ENCODE measurements at regions not wholly inside any gene's neighbourhood (a gene's known extent, or its start where the extent isn't known, plus 50 kb on each side); places are given as distances from the start of the nearest gene placed in this dataset.

DNA sequence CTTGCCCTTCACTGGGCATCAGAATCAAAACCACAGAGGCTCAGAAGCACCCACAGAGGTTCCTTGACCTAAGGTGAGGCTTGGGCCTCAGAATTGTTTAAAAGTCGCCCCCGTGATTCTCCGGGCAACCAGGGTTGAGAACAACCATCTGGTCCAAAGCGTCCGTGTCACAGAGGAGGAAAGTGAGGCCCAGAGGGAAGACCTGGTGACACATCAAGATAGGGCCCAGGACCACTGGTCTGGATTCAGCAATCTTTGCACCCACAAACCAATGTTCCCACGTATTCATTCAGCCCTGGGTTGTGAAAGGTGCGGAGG, 272.6 kb downstream of the UACA start:
- TF ChIP-seq, protein P1, sequence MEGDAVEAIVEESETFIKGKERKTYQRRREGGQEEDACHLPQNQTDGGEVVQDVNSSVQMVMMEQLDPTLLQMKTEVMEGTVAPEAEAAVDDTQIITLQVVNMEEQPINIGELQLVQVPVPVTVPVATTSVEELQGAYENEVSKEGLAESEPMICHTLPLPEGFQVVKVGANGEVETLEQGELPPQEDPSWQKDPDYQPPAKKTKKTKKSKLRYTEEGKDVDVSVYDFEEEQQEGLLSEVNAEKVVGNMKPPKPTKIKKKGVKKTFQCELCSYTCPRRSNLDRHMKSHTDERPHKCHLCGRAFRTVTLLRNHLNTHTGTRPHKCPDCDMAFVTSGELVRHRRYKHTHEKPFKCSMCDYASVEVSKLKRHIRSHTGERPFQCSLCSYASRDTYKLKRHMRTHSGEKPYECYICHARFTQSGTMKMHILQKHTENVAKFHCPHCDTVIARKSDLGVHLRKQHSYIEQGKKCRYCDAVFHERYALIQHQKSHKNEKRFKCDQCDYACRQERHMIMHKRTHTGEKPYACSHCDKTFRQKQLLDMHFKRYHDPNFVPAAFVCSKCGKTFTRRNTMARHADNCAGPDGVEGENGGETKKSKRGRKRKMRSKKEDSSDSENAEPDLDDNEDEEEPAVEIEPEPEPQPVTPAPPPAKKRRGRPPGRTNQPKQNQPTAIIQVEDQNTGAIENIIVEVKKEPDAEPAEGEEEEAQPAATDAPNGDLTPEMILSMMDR (IDR thresholded peaks at IDR 0.05; ENCODE audit: poor library complexity, severe bottlenecking), result no peak
- TF ChIP-seq RAD21 (conservative IDR thresholded peaks at IDR 0.05) (no peak), EP300 (conservative IDR thresholded peaks at IDR 0.05; ENCODE audit: poor library complexity, severe bottlenecking) (no peak), MXI1 (conservative IDR thresholded peaks at IDR 0.05; ENCODE audit: poor library complexity, severe bottlenecking) (no peak), SMC3 (conservative IDR thresholded peaks at IDR 0.05; ENCODE audit: poor library complexity) (no peak), EZH2 (IDR thresholded peaks at IDR 0.05; ENCODE audit: borderline replicate concordance, insufficient read depth, low read length, poor library complexity, severe bottlenecking) (no peak), POLR2AphosphoS5 (IDR thresholded peaks at IDR 0.05) (no peak), TAF1 (IDR thresholded peaks at IDR 0.05; ENCODE audit: low read depth) (no peak)
- TF ChIP-seq, protein P2, sequence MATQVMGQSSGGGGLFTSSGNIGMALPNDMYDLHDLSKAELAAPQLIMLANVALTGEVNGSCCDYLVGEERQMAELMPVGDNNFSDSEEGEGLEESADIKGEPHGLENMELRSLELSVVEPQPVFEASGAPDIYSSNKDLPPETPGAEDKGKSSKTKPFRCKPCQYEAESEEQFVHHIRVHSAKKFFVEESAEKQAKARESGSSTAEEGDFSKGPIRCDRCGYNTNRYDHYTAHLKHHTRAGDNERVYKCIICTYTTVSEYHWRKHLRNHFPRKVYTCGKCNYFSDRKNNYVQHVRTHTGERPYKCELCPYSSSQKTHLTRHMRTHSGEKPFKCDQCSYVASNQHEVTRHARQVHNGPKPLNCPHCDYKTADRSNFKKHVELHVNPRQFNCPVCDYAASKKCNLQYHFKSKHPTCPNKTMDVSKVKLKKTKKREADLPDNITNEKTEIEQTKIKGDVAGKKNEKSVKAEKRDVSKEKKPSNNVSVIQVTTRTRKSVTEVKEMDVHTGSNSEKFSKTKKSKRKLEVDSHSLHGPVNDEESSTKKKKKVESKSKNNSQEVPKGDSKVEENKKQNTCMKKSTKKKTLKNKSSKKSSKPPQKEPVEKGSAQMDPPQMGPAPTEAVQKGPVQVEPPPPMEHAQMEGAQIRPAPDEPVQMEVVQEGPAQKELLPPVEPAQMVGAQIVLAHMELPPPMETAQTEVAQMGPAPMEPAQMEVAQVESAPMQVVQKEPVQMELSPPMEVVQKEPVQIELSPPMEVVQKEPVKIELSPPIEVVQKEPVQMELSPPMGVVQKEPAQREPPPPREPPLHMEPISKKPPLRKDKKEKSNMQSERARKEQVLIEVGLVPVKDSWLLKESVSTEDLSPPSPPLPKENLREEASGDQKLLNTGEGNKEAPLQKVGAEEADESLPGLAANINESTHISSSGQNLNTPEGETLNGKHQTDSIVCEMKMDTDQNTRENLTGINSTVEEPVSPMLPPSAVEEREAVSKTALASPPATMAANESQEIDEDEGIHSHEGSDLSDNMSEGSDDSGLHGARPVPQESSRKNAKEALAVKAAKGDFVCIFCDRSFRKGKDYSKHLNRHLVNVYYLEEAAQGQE (IDR thresholded peaks at IDR 0.05; ENCODE audit: borderline replicate concordance), result no peak

DNA sequence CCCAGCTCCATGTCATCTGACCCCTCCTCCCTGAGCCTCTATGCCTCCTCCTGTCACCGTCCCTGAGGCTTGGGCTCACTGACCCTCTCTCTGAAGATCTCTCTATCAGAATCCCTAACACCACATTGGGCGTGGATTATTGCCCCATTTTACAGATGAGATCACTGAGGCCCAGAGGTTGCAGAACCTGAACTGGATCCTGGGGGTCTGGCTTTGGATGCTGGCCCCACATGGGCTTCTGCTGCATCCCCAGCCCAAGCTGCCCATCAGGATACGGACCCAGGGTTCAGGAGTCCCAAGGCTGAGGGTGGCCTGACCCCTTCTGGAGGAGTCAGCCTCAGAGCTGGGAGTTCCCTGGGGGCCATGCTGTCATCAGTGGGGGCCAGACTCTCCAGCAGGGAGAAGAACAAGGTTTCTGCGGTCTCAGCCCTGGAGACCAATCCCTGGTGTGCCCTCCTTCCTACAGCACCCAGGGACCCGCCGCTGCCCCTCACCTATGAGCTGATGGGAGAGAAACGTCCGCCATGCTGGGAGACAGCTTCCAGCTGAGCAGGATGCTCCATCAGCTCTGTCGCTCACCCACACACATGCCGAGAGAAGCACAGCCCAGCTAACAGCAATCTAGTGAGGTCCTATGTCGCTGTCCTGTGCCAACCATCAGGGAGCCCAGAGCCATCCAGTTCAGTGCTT, 273.1 kb downstream of the UACA start:
- no peaks in the 10 kb centered on the region for H3K27me3 ChIP-seq (ENCODE audit: insufficient read depth, low read depth, low read length)
- H3K4me3 ChIP-seq (ENCODE audit: low read length), result no peak overlapping the region
- H3K27ac ChIP-seq (ENCODE audit: low read length), result no peak overlapping the region
- no peaks in the 10 kb centered on the region for H3K79me2 ChIP-seq (replicated peaks; ENCODE audit: insufficient read depth, low read length)
- H3K9ac ChIP-seq (ENCODE audit: low read length), result no peak overlapping the region
- H3K9me3 ChIP-seq (ENCODE audit: low read length), result no peaks in the 10 kb centered on the region
- TF ChIP-seq POLR2AphosphoS5 (IDR thresholded peaks at IDR 0.05) (no peak), EP300 (conservative IDR thresholded peaks at IDR 0.05; ENCODE audit: poor library complexity, severe bottlenecking) (no peak), MXI1 (conservative IDR thresholded peaks at IDR 0.05; ENCODE audit: poor library complexity, severe bottlenecking) (no peak), SMC3 (conservative IDR thresholded peaks at IDR 0.05; ENCODE audit: poor library complexity) (no peak), RAD21 (conservative IDR thresholded peaks at IDR 0.05) (no peak), TAF1 (IDR thresholded peaks at IDR 0.05; ENCODE audit: low read depth) (no peak), EZH2 (IDR thresholded peaks at IDR 0.05; ENCODE audit: borderline replicate concordance, insufficient read depth, low read length, poor library complexity, severe bottlenecking) (no peak)
- TF ChIP-seq, protein P1 (IDR thresholded peaks at IDR 0.05; ENCODE audit: poor library complexity, severe bottlenecking), result no peak
- TF ChIP-seq, protein P2 (IDR thresholded peaks at IDR 0.05; ENCODE audit: borderline replicate concordance), result no peak
- no peak overlapping the region for H2AFZ ChIP-seq (ENCODE audit: low read depth, low read length)
- no peaks in the 10 kb centered on the region for H4K20me1 ChIP-seq (ENCODE audit: insufficient read depth)
- H3F3A ChIP-seq (ENCODE audit: insufficient read depth, low read length, poor library complexity, severe bottlenecking), result no peaks in the 10 kb centered on the region
- H3K9me2 ChIP-seq (ENCODE audit: insufficient read depth, low read length), result no peaks in the 10 kb centered on the region
- H3K4me2 ChIP-seq (ENCODE audit: low read length), result no peak overlapping the region
- H3K36me3 ChIP-seq (ENCODE audit: insufficient read depth, low read length), result no peaks in the 10 kb centered on the region

More for the DNA sequence above, 272.6 kb downstream of the UACA start:
- H3K9ac ChIP-seq (ENCODE audit: low read length), result no peak overlapping the region
- H3K36me3 ChIP-seq (ENCODE audit: insufficient read depth, low read length), result no peaks in the 10 kb centered on the region
- H4K20me1 ChIP-seq (ENCODE audit: insufficient read depth), result no peaks in the 10 kb centered on the region
- H3K4me2 ChIP-seq (ENCODE audit: low read length), result no peak overlapping the region
- no peak overlapping the region for H3K4me3 ChIP-seq (ENCODE audit: low read length)
- H3K27ac ChIP-seq (ENCODE audit: low read length), result no peak overlapping the region
- no peaks in the 10 kb centered on the region for H3K9me2 ChIP-seq (ENCODE audit: insufficient read depth, low read length)
- no peaks in the 10 kb centered on the region for H3K27me3 ChIP-seq (ENCODE audit: insufficient read depth, low read depth, low read length)
- no peaks in the 10 kb centered on the region for H3K79me2 ChIP-seq (replicated peaks; ENCODE audit: insufficient read depth, low read length)
- no peaks in the 10 kb centered on the region for H3K9me3 ChIP-seq (ENCODE audit: low read length)
- H3F3A ChIP-seq (ENCODE audit: insufficient read depth, low read length, poor library complexity, severe bottlenecking), result no peaks in the 10 kb centered on the region
- no peak overlapping the region for H2AFZ ChIP-seq (ENCODE audit: low read depth, low read length)

Data from neural cell (in vitro differentiated cells).